Panc1 (cell line): ENCODE measurements at regions not wholly inside any gene's neighbourhood (a gene's known extent, or its start where the extent isn't known, plus 50 kb on each side); places are given as distances from the start of the nearest gene placed in this dataset.

Experiments used
- ATAC-seq: fragments of 200-7000 bp; cut with Tn5 transposase; 2 replicates; pipeline ENCODE4 v1.9.1; 2020; ENCODE audit warnings: mild to moderate bottlenecking, moderate library complexity
- BruUV-seq: library from RNA; stranded (reverse); fragments of 400-500 nt; replicated peaks from 2 replicates; lab custom pipeline; 2021; lab: Mats Ljungman, UMichigan
- CTCF ChIA-PET: fragments of 300-600 bp; sonication (Branson Sonifier 250); formaldehyde crosslinking; loops from one replicate; lab custom pipeline; 2022; ENCODE audit warnings: antibody characterized with exemption; lab: Charles Lee
- POLR2A ChIA-PET: fragments of 300-600 bp; sonication (Branson Sonifier 250); formaldehyde crosslinking; loops from one replicate; lab custom pipeline; 2022; ENCODE audit warnings: antibody characterized with exemption; lab: Charles Lee
- DNase-seq: peaks from one replicate; pipeline ENCODE4 v3.0.0-alpha.2; 2010; ENCODE audit warnings: low read depth, low spot score
- H3K27ac ChIP-seq: 2 replicates; pipeline ENCODE4 v1.5.1; 2011; ENCODE audit warnings: mild to moderate bottlenecking, low read length, inconsistent platforms
- H3K27me3 ChIP-seq: fragments of 200-500 bp; sonication (Bioruptor generic); 2 replicates; pipeline ENCODE4 v1.6.0; 2014; ENCODE audit warnings: low read length, inconsistent platforms; ENCODE audit not compliant: control insufficient read depth, insufficient read depth
- H3K36me3 ChIP-seq: fragments of 200-500 bp; sonication (Bioruptor generic); 2 replicates; pipeline ENCODE4 v1.5.1; 2014; ENCODE audit warnings: inconsistent platforms, mild to moderate bottlenecking, low read length, moderate library complexity; ENCODE audit not compliant: control insufficient read depth, insufficient read depth
- H3K4me1 ChIP-seq: 2 replicates; pipeline ENCODE4 v1.5.1; 2011; ENCODE audit warnings: inconsistent platforms, mild to moderate bottlenecking, low read length, moderate library complexity; ENCODE audit not compliant: control insufficient read depth, insufficient read depth
- H3K4me3 ChIP-seq, 2 experiments: 2 replicates each; pipeline ENCODE4 v1.5.1; 2011 to 2012; ENCODE audit warnings: low read depth in 2 of 2, low read length in 2 of 2, mild to moderate bottlenecking in 2 of 2, inconsistent platforms in 1 of 2, moderate library complexity in 1 of 2
- H3K9me3 ChIP-seq: fragments of 200-500 bp; sonication (Bioruptor generic); 2 replicates; pipeline ENCODE4 v1.5.1; 2014; ENCODE audit warnings: low read depth, mild to moderate bottlenecking, inconsistent platforms, low read length, moderate library complexity; ENCODE audit not compliant: control insufficient read depth, insufficient read depth
- POLR2AphosphoS5 ChIP-seq: IDR thresholded peaks from 2 replicates; pipeline ENCODE4 v1.6.1; 2012; ENCODE audit warnings: mild to moderate bottlenecking, low read depth, low read length, moderate library complexity
- REST ChIP-seq, 2 experiments: IDR thresholded peaks; 2 replicates each; pipeline ENCODE4 v1.6.1; 2011 to 2012; ENCODE audit warnings: low read depth in 2 of 2, control low read depth in 1 of 2, low read length in 1 of 2, mild to moderate bottlenecking in 1 of 2, moderate library complexity in 1 of 2; ENCODE audit not compliant: insufficient read depth in 1 of 2
- SIN3A ChIP-seq: IDR thresholded peaks from 2 replicates; pipeline ENCODE4 v1.6.1; 2012; ENCODE audit warnings: low read depth, mild to moderate bottlenecking, low read length, moderate library complexity, borderline replicate concordance; ENCODE audit not compliant: insufficient read depth
- TCF7L2 ChIP-seq: IDR thresholded peaks from 2 replicates; pipeline ENCODE4 v1.6.1; 2011; ENCODE audit warnings: mild to moderate bottlenecking, low read depth, low read length, inconsistent platforms
- in situ Hi-C: cut with HindIII; loops from 2 replicates; pipeline ENCODE4 v1.10.0; 2016; ENCODE audit warnings: low sequenced_read_pairs, low pct_unique_long_range_greater_than_20kb
- intact Hi-C: fragments of 100-400 bp; cut with micrococcal nuclease; formaldehyde crosslinking; loops from one replicate; pipeline ENCODE4 v1.10.0; 2022; ENCODE audit not compliant: unreplicated experiment
- TF ChIP-seq, protein P1 (sequence below): fragments of 450-650 bp; IDR thresholded peaks from 2 replicates; pipeline ENCODE4 v1.5.1; 2017; ENCODE audit warnings: mild to moderate bottlenecking

DNA sequence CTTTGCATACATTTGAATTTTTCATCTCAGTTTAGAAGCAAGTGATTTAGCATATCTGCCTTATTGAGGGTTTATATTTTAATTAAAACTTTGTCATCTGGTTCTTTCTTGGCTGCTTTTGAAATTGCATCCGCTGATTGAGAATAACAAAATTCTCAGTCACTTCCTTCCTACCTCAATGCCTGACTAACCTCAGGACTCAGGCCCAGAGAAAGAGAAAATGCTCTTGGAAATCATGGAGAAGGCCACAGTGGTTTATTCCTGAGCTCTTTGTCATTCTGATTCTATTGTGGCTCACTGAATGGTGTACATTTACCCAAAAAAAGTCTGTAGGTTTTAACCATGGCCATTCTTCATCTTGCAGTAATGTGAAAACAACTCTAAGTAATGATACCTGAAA, 533.9 kb downstream of the TBL1XR1 start:
- Histone ChIP-seq H3K4me1 (no peaks in the 10 kb centered on the region), H3K4me3 (no peak overlapping the region), H3K27me3 (no peaks in the 10 kb centered on the region), H3K9me3 (no peaks in the 10 kb centered on the region), H3K27ac (no peak overlapping the region), H3K36me3 (no peaks in the 10 kb centered on the region)
- ATAC-seq (no peak), DNase-seq (no peak)
- intact Hi-C loops (loop anchor here (2.0 kb wide), 1 partner anchor 149 kb away; no protein-coding TSS in a partner anchor), in situ Hi-C loops (no loop called here)
- ChIA-PET POLR2A (no interaction called here), CTCF (no interaction called here)
- TF ChIP-seq, protein P1, sequence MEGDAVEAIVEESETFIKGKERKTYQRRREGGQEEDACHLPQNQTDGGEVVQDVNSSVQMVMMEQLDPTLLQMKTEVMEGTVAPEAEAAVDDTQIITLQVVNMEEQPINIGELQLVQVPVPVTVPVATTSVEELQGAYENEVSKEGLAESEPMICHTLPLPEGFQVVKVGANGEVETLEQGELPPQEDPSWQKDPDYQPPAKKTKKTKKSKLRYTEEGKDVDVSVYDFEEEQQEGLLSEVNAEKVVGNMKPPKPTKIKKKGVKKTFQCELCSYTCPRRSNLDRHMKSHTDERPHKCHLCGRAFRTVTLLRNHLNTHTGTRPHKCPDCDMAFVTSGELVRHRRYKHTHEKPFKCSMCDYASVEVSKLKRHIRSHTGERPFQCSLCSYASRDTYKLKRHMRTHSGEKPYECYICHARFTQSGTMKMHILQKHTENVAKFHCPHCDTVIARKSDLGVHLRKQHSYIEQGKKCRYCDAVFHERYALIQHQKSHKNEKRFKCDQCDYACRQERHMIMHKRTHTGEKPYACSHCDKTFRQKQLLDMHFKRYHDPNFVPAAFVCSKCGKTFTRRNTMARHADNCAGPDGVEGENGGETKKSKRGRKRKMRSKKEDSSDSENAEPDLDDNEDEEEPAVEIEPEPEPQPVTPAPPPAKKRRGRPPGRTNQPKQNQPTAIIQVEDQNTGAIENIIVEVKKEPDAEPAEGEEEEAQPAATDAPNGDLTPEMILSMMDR, result no peak
- TF ChIP-seq TCF7L2, result no peak
- TF ChIP-seq POLR2AphosphoS5, result no peak
- no peak for TF ChIP-seq REST (IDR thresholded peaks at IDR 0.05; ENCODE audit: insufficient read depth in 1 of 2, low read depth in 2 of 2, low read length in 1 of 2)
- TF ChIP-seq SIN3A, result no peak
- BruUV-seq, result no TSS peak

DNA sequence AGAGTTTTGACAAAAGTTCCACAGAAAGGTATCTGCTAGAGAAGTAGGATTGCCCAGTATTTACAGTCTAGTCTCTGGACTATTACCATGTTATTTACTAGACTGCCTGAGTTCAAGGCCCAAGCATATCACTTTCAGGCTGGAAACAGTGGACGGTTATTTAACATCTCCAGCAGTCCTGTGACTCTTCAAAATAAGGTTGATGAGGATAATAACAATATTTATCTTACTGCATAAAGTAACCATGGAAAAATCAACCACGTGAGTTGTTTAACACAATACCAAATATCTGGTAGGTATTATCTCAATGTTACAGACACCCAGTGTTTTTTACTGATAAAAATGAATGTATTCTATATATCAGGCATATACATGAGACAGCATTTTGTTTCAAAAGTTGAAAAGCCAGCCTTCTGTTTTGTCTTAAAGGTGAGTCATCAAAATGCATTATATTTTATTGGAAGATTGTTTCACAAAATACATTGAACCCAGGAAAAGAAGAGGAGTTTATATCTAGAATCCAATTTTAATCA, 535.8 kb downstream of the TBL1XR1 start:
- H3K4me3 ChIP-seq, result no peak overlapping the region
- in situ Hi-C loops (no loop called here), intact Hi-C loops (no loop called here)
- no peaks in the 10 kb centered on the region for H3K4me1 ChIP-seq
- TF ChIP-seq REST (IDR thresholded peaks at IDR 0.05; ENCODE audit: insufficient read depth in 1 of 2, low read depth in 2 of 2, low read length in 1 of 2) (no peak), TCF7L2 (no peak), POLR2AphosphoS5 (no peak), SIN3A (no peak)
- TF ChIP-seq, protein P1, result no peak
- no peaks in the 10 kb centered on the region for H3K36me3 ChIP-seq
- no peaks in the 10 kb centered on the region for H3K27me3 ChIP-seq
- ChIA-PET POLR2A (no interaction called here), CTCF (no interaction called here)
- ATAC-seq, result no peak
- no TSS peak for BruUV-seq
- no peak for DNase-seq
- no peaks in the 10 kb centered on the region for H3K9me3 ChIP-seq
- H3K27ac ChIP-seq, result no peak overlapping the region
